ENCODE measurements at regions not wholly inside any gene's neighbourhood (a gene's known extent, or its start where the extent isn't known, plus 50 kb on each side); places are given as distances from the start of the nearest gene placed in this dataset.

DNA sequence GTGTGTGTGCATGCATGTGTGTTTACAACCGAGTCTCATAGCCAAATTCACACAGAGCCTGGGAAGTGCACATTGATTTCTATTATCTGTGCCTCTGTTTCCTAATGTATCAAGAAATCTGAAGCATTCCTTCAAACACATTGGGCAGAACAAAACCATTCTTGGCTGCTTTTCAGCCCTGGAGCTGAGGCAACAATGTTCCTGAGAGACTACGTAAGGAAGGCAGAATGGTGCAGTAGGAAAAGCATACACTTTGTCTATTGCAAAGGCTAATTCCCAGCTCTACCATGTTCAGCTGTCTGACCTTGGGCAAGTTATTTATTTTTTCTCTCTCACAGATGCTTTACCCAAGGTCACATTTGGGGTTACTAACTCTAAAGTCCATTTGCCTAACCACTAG lies 575.5 kb downstream of the SOX6 start:
- TF ChIP-seq POLR2A (IDR thresholded peaks at IDR 0.05) (no peak), CTCF (IDR thresholded peaks at IDR 0.05) (no peak)

All from uterus (tissue), 2 donors.